ENCODE measurements at regions not wholly inside any gene's neighbourhood (a gene's known extent, or its start where the extent isn't known, plus 50 kb on each side); places are given as distances from the start of the nearest gene placed in this dataset.

GRCh38 chr4:35052546-35052945 lies 1191.8 kb downstream of the ARAP2 start:
- H3K36me3 ChIP-seq (ENCODE audit: control insufficient read depth, insufficient read depth, low read length), result no peaks in the 10 kb centered on the region
- no peak overlapping the region for H3K4me3 ChIP-seq (ENCODE audit: low read depth, low read length)
- DNase-seq (ENCODE audit: low read depth), result peak; percentile 28
- TF ChIP-seq CTCF (IDR thresholded peaks at IDR 0.05; ENCODE audit: insufficient read depth, low read length, poor library complexity, severe bottlenecking), result no peak
- no peaks in the 10 kb centered on the region for H3K27me3 ChIP-seq (ENCODE audit: control insufficient read depth, insufficient read depth, low read length)

- TF ChIP-seq CTCF (IDR thresholded peaks at IDR 0.05; ENCODE audit: insufficient read depth, low read length, poor library complexity, severe bottlenecking), result no peak
- no peaks in the 10 kb centered on the region for H3K36me3 ChIP-seq (ENCODE audit: control insufficient read depth, insufficient read depth, low read length)
- H3K27me3 ChIP-seq (ENCODE audit: control insufficient read depth, insufficient read depth, low read length), result no peaks in the 10 kb centered on the region
- no peak for DNase-seq (ENCODE audit: low read depth)
- no peak overlapping the region for H3K4me3 ChIP-seq (ENCODE audit: low read depth, low read length)
These were observed 1181.2 kb downstream of the ARAP2 start for GRCh38 chr4:35063031-35063570.

- no peak overlapping the region for H3K4me3 ChIP-seq (ENCODE audit: low read depth, low read length)
- H3K27me3 ChIP-seq (ENCODE audit: control insufficient read depth, insufficient read depth, low read length), result no peaks in the 10 kb centered on the region
- no peaks in the 10 kb centered on the region for H3K36me3 ChIP-seq (ENCODE audit: control insufficient read depth, insufficient read depth, low read length)
- DNase-seq (ENCODE audit: low read depth), result no peak
- TF ChIP-seq CTCF (IDR thresholded peaks at IDR 0.05; ENCODE audit: insufficient read depth, low read length, poor library complexity, severe bottlenecking), result no peak
These were observed 1177.9 kb downstream of the ARAP2 start for GRCh38 chr4:35066406-35066805.

GRCh38 chr4:35080799-35081198 lies 1163.5 kb downstream of the ARAP2 start:
- Histone ChIP-seq H3K36me3 (ENCODE audit: control insufficient read depth, insufficient read depth, low read length) (no peaks in the 10 kb centered on the region), H3K27me3 (ENCODE audit: control insufficient read depth, insufficient read depth, low read length) (no peaks in the 10 kb centered on the region), H3K4me3 (ENCODE audit: low read depth, low read length) (no peak overlapping the region)
- no peak for TF ChIP-seq CTCF (IDR thresholded peaks at IDR 0.05; ENCODE audit: insufficient read depth, low read length, poor library complexity, severe bottlenecking)
- no peak for DNase-seq (ENCODE audit: low read depth)

- no peak for TF ChIP-seq CTCF (IDR thresholded peaks at IDR 0.05; ENCODE audit: insufficient read depth, low read length, poor library complexity, severe bottlenecking)
- DNase-seq (ENCODE audit: low read depth), result no peak
- Histone ChIP-seq H3K36me3 (ENCODE audit: control insufficient read depth, insufficient read depth, low read length) (no peaks in the 10 kb centered on the region), H3K4me3 (ENCODE audit: low read depth, low read length) (no peak overlapping the region), H3K27me3 (ENCODE audit: control insufficient read depth, insufficient read depth, low read length) (no peaks in the 10 kb centered on the region)
These were observed 1157.1 kb downstream of the ARAP2 start for GRCh38 chr4:35087218-35087617.

GRCh38 chr4:35100932-35101331 lies 1143.4 kb downstream of the ARAP2 start:
- Histone ChIP-seq H3K36me3 (ENCODE audit: control insufficient read depth, insufficient read depth, low read length) (no peaks in the 10 kb centered on the region), H3K27me3 (ENCODE audit: control insufficient read depth, insufficient read depth, low read length) (no peaks in the 10 kb centered on the region), H3K4me3 (ENCODE audit: low read depth, low read length) (no peak overlapping the region)
- no peak for DNase-seq (ENCODE audit: low read depth)
- no peak for TF ChIP-seq CTCF (IDR thresholded peaks at IDR 0.05; ENCODE audit: insufficient read depth, low read length, poor library complexity, severe bottlenecking)

All from kidney epithelial cell (primary cell).